NAMALWA (cell line): ENCODE measurements at regions not wholly inside any gene's neighbourhood (a gene's known extent, or its start where the extent isn't known, plus 50 kb on each side); places are given as distances from the start of the nearest gene placed in this dataset.
"Not testable (repeated sequence)": the region's sequence is repeated elsewhere in the genome, so short reads cannot be mapped to it uniquely, and the experiment has no call there.

Experiments
- DNase-seq: peaks from one replicate; pipeline ENCODE4 v3.0.0-alpha.2; 2015; ENCODE audit warnings: low spot score

- not testable (repeated sequence) for DNase-seq
Observed at GRCh38 chr5:67627079-67627478, 430.5 kb upstream of the CD180 start.

GRCh38 chr5:67623078-67623477 is 426.5 kb upstream of the CD180 start:
- DNase-seq: no peak

DNA sequence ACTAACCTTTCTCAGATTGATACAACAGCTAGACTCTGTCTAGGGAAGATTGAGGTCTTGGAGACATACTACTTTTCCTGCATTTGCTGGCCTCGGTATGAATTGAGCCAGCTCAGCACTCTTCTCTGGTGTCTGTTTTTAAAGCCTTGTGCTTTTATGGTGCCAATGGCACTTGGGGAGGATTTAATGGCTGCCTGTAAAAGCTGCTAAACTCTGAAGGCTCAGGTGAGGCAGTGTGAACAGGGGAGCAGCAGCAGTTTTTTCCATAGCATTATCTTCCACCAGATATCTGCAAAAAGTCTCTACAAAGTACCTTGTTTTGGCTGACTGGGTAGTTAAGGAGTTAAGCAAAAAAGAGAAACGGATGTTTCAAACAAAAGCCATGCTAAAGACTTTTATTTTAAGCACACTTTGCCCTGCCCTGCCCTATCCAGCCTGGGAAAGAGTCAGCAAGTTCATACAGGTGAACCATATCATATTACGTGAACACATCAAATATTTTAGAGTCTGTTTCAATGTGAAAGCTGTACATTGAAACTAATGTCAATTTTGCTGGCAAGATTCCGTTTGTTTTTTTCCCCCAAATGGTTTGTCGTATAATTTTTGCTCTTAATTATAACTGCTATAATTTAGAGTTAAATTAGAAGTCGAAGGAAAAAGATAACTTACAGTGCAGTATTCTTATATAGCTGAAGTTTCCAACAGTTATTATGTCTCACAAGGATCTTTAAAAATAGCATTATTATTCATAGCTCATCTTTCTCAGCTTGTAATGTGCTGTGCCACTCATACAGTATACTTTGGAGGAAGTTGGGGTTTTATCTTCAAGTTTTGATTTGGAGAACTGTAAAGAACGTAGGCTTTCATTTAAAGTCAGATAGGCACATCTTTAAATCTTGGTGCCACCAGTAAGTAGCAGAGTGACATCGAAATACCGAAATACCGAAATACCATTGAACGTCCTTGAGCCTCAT is 424.1 kb upstream of the CD180 start:
- no peak for DNase-seq

DNA sequence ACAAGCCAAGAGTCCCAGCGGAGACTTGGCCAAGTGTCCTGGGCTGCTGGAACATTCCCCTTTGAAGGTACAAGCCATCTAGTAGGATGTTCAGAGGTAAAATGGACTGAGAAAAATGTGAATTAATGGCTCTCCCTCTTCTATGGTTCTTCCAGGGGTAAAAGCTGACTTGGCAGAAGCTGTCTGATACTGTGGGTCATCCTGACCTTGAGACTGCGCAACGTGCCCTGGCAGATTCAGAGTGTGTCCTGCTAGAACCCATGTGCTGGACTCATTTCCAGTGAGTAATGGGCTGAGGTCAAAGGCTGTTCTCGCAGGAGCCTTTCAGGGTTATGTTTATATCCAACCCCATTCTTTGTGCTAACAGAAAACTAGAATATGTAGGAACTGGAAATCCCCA is 423.0 kb upstream of the CD180 start:
- no peak for DNase-seq

DNA sequence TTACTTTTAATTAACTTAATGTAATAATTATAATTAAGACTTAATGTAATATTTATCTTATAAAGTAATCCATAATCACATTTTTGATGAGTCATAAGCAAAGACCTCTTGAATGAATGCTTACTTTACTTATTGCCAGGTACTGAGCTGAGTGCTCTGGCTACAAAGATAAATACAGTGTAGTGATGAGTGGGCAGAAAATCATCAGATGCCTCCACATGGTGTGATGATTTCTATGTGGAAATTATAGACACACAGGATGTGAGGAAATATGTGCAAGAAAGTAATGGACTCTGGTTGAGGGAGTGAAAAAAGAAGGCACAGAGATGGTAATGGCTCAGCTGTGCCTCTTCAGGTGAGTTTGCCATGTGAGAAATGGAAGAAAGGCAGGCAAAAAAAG is 422.6 kb upstream of the CD180 start:
- DNase-seq: no peak

GRCh38 chr5:67617051-67617450 is 420.5 kb upstream of the CD180 start:
- no peak for DNase-seq

GRCh38 chr5:67612961-67613360 is 416.4 kb upstream of the CD180 start:
- no peak for DNase-seq

- DNase-seq: no peak
Observed at GRCh38 chr5:67610186-67610912, 413.8 kb upstream of the CD180 start.

DNA sequence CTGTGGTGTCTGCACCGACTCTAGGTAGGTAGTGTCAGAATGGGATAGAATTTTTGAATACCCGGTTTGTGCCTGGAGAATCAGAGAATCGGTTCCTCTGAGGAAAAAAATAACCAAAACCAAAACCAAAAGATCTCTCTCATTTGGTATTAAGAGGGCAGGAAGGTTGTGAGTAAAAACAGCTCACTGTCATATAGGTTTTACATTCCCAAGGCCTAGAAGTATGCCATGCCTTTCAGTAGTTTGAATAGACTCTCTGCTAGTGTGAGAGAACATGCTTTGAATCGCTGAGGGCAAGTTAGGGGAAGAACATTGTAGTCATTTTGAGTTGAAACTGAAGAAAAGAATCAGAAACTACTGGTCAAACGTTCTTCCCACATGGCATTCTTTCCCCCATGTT is 411.4 kb upstream of the CD180 start:
- no peak for DNase-seq

- no peak for DNase-seq
Observed at GRCh38 chr5:67606586-67606947, 410.0 kb upstream of the CD180 start.

DNA sequence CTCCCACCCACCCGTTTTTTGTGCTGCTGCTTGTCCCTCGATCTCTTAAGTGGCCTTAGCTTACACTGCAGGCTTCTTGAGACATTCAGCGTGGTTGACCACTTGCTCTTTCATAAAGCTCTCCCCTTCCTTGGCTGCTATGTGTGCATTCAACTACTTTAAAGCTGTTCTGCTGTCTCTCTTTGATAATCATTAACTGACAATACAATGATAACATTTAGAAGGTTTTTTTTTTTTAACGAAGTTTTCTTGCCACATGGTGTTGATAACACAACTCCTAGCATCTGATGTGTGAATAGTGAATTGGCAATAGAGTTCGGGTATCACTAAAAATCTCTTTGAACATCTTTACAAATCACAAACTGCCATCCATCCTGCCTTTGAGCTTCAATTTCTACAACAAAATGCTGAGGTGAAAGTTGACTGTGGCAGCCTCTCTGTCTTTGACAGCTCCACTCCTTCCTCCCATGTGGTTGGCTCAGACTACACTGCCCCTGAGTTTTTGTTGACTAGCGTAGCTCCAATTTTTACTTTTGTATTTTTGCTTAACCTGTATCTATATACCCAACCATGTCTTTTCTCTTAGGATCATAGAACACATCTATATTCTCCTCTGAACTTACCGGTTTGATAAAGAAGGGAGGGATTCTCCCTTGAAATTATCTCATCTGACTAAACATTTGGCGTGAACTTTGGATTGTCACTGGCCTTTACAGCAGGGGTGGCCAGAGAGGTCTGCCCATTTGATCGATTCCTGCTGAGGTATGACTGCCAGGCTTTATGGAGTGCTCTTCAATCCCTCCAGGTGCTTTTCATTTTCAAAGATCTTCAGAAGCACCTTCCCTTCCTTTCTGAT is 409.4 kb upstream of the CD180 start:
- DNase-seq: no peak

DNA sequence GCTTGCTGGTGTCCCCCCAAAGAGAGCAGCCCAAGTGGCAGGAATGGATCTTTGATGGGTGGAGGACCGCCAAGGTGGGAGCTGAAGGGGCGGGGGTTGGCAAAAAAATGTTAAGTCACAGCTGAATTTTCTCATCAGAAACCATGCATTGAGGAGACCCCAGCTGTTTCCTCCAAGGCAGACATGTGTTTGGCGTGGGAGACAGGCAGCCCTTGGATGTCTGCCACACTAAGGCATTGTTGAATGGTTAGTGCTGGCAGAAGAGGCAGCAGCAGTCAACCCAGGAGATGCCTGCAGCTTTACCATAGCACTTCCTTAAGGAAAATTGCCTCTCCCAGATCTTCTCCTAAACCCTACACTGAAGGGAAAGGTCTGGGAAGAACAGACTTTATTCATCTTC is 394.9 kb upstream of the CD180 start:
- no peak for DNase-seq

DNA sequence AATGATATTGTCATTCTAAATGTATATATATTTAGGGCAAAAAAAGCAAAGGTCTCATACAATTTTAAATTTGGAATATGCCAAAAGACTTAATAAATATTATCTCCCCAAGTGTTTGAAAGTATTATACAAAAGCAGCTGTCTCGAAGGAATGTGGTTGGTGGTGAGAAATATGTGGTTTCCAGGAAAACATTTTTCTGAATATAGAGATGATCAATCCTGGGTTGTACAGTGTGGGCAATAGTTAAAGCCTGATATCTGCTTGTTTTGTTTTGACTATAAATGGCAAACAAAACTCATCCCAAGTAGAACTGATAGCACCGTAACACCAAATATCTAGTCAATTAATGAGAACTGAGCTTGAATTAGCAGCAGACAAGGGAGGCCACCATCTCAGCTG is 391.8 kb upstream of the CD180 start:
- no peak for DNase-seq

- DNase-seq: no peak
Observed at GRCh38 chr5:67581203-67581602, 384.6 kb upstream of the CD180 start.

- no peak for DNase-seq
Observed at GRCh38 chr5:67578011-67578410, 381.4 kb upstream of the CD180 start.

DNA sequence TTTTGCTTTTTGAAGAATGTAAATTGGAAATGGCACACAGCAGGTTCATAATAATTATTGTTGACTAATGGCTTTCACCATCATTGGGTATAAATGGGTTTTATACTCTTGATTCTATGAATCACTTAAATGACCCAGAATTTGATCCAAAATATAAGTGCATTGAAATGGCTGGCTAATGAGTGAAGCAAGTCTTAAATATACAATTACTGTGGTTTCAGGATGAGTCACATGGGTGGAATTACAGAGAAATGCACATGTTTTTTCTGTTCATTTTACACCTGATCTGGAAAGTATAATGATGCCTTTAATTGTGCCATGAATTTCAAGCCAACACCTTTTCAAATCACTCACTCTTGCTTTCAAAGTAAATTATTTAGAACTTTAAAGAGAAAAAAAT is 380.8 kb upstream of the CD180 start:
- DNase-seq: no peak

GRCh38 chr5:67576112-67576511 is 379.5 kb upstream of the CD180 start:
- DNase-seq: no peak

GRCh38 chr5:67575087-67575486 is 378.5 kb upstream of the CD180 start:
- no peak for DNase-seq

DNA sequence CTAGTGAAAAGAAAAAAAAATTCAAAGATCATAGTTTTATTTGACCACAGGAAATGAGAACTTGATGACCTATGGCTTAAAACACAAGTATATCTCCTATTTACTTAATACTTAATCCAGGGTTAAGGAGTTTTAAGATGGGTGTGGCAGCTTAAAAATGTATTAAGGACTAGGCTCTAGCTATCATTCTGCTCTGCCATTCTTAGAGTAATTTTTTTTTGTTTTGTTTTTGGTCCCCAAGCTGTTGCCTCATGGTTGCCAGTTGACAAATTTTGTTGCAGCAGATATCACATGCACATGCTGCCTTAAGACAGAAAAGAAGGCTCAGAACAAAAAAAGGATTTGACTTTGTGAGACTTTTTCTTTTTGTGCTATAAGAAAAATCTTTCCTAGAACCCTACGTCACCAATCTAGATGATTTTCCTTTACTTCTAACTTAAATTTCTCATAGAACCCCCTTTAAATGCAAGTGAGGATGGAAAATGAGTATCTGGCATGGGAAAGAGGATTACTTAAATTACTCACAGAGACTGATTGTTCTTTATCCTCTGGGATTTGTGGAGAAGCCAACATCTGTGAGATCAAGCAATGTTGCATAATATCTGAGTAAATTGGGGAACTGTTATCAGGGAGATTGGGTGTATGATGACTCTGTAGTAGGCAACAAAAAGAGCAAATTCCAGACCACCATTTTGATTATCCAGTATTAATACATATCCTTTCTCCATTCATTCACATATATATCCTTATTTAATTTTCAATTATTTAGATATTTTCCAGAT is 364.7 kb upstream of the CD180 start:
- DNase-seq: no peak

DNA sequence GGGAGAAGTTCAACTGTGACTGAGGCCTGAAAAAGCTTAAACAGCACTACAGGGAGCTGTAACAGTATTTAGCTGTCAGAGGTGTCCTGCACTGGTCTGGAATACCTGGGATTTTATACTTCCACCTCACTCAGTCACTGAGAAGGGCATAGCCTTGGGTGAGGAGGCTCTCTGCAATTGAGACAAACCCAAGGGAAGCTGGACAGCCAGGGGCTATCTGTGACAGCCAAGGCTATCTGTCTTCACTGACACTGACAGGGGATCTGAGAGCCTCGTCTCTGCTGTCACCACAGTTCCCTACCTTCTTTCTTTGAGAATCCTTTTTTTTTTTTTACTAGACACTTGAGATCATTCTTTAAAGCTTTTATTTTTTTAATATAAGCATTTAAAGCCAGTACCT is 356.2 kb upstream of the CD180 start:
- no peak for DNase-seq

GRCh38 chr5:67549947-67550346 is 353.3 kb upstream of the CD180 start:
- DNase-seq: no peak

DNA sequence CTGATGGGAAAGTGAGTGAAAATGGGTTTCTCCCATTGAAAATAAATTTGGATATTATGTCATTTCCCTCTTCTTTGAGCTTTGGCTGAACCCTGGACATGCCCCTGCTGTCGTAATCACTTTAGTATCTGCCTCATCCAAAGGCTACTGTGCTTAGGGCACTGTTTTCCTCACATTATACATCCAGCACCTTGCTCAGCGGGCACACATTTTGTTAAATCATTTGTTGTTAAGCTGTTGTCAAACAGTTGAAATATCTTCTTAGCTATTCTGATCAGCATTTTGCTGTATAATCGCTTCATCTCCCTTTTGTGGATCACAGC is 352.7 kb upstream of the CD180 start:
- DNase-seq: no peak
